ENCODE measurements at regions not wholly inside any gene's neighbourhood (a gene's known extent, or its start where the extent isn't known, plus 50 kb on each side); places are given as distances from the start of the nearest gene placed in this dataset.

GRCh38 chr17:71500761-71501555 is 619.9 kb upstream of the SOX9 start:
- H3K27me3 Mint-ChIP-seq (ENCODE audit: low read depth): no peaks in the 10 kb centered on the region; the same call in 1 of the 2 replicates
- H3K36me3 Mint-ChIP-seq: no peaks in the 10 kb centered on the region

More at GRCh38 chr17:71500761-71501555, 619.9 kb upstream of the SOX9 start:
- Mint-ChIP-seq H3K4me1 (peaks cover 4% of the 10 kb centered on the region; the same call in 1 of the 2 replicates), H3K27ac (no peak overlapping the region), H3K4me3 (no peak overlapping the region), H3K9me3 (no peaks in the 10 kb centered on the region)
- ChIA-PET POLR2A (no interaction called here), CTCF (no interaction called here)
- ATAC-seq (no peak), DNase-seq (ENCODE audit: low spot score) (no peak)
- TF ChIP-seq TEAD4 (CRISPR knock-in tag; IDR thresholded peaks at IDR 0.05) (no peak), FOXP1 (CRISPR knock-in tag; IDR thresholded peaks at IDR 0.05; ENCODE audit: borderline replicate concordance) (no peak), TP53 (CRISPR knock-in tag; IDR thresholded peaks at IDR 0.05) (no peak), ATF2 (CRISPR knock-in tag; IDR thresholded peaks at IDR 0.05; ENCODE audit: borderline replicate concordance, low read depth) (no peak), AR (CRISPR knock-in tag; IDR thresholded peaks at IDR 0.05) (no peak), STAT6 (CRISPR knock-in tag; conservative IDR thresholded peaks at IDR 0.05; ENCODE audit: low read depth) (no peak), SP1 (CRISPR knock-in tag; conservative IDR thresholded peaks at IDR 0.05) (no peak), SMAD3 (CRISPR knock-in tag; IDR thresholded peaks at IDR 0.05; ENCODE audit: borderline replicate concordance) (no peak), NR3C1 (CRISPR knock-in tag; conservative IDR thresholded peaks at IDR 0.05; ENCODE audit: low read depth) (no peak), NFATC4 (CRISPR knock-in tag; IDR thresholded peaks at IDR 0.05) (no peak)
- TF ChIP-seq, protein P1, sequence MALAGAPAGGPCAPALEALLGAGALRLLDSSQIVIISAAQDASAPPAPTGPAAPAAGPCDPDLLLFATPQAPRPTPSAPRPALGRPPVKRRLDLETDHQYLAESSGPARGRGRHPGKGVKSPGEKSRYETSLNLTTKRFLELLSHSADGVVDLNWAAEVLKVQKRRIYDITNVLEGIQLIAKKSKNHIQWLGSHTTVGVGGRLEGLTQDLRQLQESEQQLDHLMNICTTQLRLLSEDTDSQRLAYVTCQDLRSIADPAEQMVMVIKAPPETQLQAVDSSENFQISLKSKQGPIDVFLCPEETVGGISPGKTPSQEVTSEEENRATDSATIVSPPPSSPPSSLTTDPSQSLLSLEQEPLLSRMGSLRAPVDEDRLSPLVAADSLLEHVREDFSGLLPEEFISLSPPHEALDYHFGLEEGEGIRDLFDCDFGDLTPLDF (CRISPR knock-in tag; IDR thresholded peaks at IDR 0.05): no peak
- TF ChIP-seq, protein P2, sequence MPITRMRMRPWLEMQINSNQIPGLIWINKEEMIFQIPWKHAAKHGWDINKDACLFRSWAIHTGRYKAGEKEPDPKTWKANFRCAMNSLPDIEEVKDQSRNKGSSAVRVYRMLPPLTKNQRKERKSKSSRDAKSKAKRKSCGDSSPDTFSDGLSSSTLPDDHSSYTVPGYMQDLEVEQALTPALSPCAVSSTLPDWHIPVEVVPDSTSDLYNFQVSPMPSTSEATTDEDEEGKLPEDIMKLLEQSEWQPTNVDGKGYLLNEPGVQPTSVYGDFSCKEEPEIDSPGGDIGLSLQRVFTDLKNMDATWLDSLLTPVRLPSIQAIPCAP (CRISPR knock-in tag; IDR thresholded peaks at IDR 0.05): no peak
- TF ChIP-seq, protein P3, sequence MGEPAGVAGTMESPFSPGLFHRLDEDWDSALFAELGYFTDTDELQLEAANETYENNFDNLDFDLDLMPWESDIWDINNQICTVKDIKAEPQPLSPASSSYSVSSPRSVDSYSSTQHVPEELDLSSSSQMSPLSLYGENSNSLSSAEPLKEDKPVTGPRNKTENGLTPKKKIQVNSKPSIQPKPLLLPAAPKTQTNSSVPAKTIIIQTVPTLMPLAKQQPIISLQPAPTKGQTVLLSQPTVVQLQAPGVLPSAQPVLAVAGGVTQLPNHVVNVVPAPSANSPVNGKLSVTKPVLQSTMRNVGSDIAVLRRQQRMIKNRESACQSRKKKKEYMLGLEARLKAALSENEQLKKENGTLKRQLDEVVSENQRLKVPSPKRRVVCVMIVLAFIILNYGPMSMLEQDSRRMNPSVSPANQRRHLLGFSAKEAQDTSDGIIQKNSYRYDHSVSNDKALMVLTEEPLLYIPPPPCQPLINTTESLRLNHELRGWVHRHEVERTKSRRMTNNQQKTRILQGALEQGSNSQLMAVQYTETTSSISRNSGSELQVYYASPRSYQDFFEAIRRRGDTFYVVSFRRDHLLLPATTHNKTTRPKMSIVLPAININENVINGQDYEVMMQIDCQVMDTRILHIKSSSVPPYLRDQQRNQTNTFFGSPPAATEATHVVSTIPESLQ (CRISPR knock-in tag; IDR thresholded peaks at IDR 0.05): no peak
